Transverse colon (tissue), 4 donors: ENCODE measurements at regions not wholly inside any gene's neighbourhood (a gene's known extent, or its start where the extent isn't known, plus 50 kb on each side); places are given as distances from the start of the nearest gene placed in this dataset.

ENCODE experiments used
- DNase-seq: peaks from one replicate; pipeline ENCODE4 v3.0.0-alpha.2; 2019
- H3K27ac ChIP-seq, 4 donors: fragments of 200-600 bp; sonication (generic); 2 replicates each; pipeline ENCODE4 v1.5.1; 2016 to 2018; ENCODE audit warnings: inconsistent platforms in 4 of 4
- H3K27me3 ChIP-seq: fragments of 200-600 bp; sonication (generic); 2 replicates; pipeline ENCODE4 v1.5.1; 2017; ENCODE audit warnings: inconsistent platforms
- H3K36me3 ChIP-seq, 4 donors: fragments of 200-600 bp; sonication (generic); 2 replicates each; pipeline ENCODE4 v1.5.1; 2017 to 2019; ENCODE audit warnings: inconsistent platforms in 4 of 4
- H3K4me1 ChIP-seq, 4 donors: fragments of 200-600 bp; sonication (generic); 2 replicates each; pipeline ENCODE4 v1.5.1; 2017 to 2020; ENCODE audit warnings: inconsistent platforms in 4 of 4
- H3K4me3 ChIP-seq, 4 donors: fragments of 200-600 bp; sonication (generic); 1 replicate in 1 of 4; 2 replicates in 3 of 4; pipeline versions ENCODE4 v1.5.1 to v1.6.1; 2017 to 2019; ENCODE audit warnings: inconsistent platforms in 4 of 4
- H3K9me3 ChIP-seq, 2 donors: fragments of 200-600 bp; sonication (generic); 2 replicates each; pipeline ENCODE4 v1.5.1; 2017 to 2019; ENCODE audit warnings: inconsistent platforms in 2 of 2
- EP300 ChIP-seq: sonication (generic); formaldehyde crosslinking; IDR thresholded peaks from one replicate; pipeline ENCODE4 v1.6.1; 2017; ENCODE audit warnings: antibody characterized with exemption, low read depth
- POLR2A ChIP-seq: fragments of 450-650 bp; IDR thresholded peaks from one replicate; pipeline ENCODE4 v1.6.1; 2016; ENCODE audit warnings: antibody characterized with exemption, mild to moderate bottlenecking, moderate library complexity
- POLR2AphosphoS5 ChIP-seq, 3 donors: sonication (generic); formaldehyde crosslinking; IDR thresholded peaks; one replicate each; pipeline ENCODE4 v1.6.1; 2016; ENCODE audit warnings: antibody characterized with exemption in 3 of 3
- WGBS, 2 donors: methylation state at CpG; one replicate each; pipeline ENCODE4 v1.1.5; 2018; ENCODE audit warnings: low coverage in 1 of 2; 5-methylcytosine and 5-hydroxymethylcytosine counted together
- in situ Hi-C, 4 donors: fragments of 200-750 bp; cut with MboI; loops; one replicate each; pipeline versions ENCODE4 v1.15.0 to v1.15.1; 2017; ENCODE audit warnings: low sequenced_read_pairs in 3 of 4, low pct_ligation_motif_present in 1 of 4, low pct_unique_long_range_greater_than_20kb in 1 of 4
- intact Hi-C: fragments of 100-400 bp; cut with DNase I; formaldehyde crosslinking; loops from one replicate; pipeline ENCODE4 v1.15.1; 2023; ENCODE audit warnings: low total_unique reads
- TF ChIP-seq, protein P1 (sequence below), 5 experiments: fragments of 200-600 bp in 3 of 5; fragments of 450-650 bp in 2 of 5; sonication (generic) in 3 of 5; IDR thresholded peaks; 1 replicate in 2 of 5; 2 replicates in 3 of 5; pipeline ENCODE4 v1.5.1; 2016 to 2017; ENCODE audit warnings: antibody characterized with exemption in 5 of 5, inconsistent platforms in 3 of 5, mild to moderate bottlenecking in 2 of 5, moderate library complexity in 1 of 5

DNA sequence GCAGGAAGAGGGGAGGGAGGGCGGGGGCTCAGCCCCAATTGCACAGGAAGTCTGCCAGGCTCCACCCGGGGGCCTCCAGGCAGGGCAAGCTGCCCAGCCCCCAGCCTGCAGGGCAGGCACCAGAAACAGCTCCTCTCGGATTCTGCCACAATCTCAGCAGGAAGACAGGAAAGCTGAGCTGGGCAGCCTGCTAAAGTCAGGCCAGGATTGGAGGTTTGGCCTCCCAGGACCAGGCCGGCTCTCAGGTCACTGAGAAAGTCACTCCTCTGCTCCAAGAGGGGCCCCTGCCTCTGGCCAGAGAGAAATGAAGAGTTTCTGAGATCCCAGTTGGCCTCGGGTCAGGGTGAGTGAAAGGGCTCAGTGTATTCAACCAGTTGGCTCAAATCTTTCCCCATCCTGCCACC lies 54.6 kb upstream of the STXBP1 start:
- H3K4me1 ChIP-seq = peaks cover 42 to 73% (median 58%) of the 10 kb centered on the region in 4 donors
- 5 to 20% methylated on average over 1 to 5 of the region's 5 CpGs for WGBS, 2 donors
- TF ChIP-seq EP300 = no peak
- no peak for TF ChIP-seq POLR2A
- TF ChIP-seq, protein P1, sequence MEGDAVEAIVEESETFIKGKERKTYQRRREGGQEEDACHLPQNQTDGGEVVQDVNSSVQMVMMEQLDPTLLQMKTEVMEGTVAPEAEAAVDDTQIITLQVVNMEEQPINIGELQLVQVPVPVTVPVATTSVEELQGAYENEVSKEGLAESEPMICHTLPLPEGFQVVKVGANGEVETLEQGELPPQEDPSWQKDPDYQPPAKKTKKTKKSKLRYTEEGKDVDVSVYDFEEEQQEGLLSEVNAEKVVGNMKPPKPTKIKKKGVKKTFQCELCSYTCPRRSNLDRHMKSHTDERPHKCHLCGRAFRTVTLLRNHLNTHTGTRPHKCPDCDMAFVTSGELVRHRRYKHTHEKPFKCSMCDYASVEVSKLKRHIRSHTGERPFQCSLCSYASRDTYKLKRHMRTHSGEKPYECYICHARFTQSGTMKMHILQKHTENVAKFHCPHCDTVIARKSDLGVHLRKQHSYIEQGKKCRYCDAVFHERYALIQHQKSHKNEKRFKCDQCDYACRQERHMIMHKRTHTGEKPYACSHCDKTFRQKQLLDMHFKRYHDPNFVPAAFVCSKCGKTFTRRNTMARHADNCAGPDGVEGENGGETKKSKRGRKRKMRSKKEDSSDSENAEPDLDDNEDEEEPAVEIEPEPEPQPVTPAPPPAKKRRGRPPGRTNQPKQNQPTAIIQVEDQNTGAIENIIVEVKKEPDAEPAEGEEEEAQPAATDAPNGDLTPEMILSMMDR (IDR thresholded peaks at IDR 0.05) = no peak
- TF ChIP-seq POLR2AphosphoS5 (IDR thresholded peaks at IDR 0.05) = no peak
- intact Hi-C loops (no loop called here), in situ Hi-C loops (no loop called here)
- no peak for DNase-seq
- no peaks in the 10 kb centered on the region for H3K9me3 ChIP-seq
- no peaks in the 10 kb centered on the region for H3K27me3 ChIP-seq
- H3K4me3 ChIP-seq = no peak overlapping the region
- H3K27ac ChIP-seq = peak overlapping the region; percentile 67 to 86 (median 82)
- H3K36me3 ChIP-seq = no peaks in the 10 kb centered on the region

DNA sequence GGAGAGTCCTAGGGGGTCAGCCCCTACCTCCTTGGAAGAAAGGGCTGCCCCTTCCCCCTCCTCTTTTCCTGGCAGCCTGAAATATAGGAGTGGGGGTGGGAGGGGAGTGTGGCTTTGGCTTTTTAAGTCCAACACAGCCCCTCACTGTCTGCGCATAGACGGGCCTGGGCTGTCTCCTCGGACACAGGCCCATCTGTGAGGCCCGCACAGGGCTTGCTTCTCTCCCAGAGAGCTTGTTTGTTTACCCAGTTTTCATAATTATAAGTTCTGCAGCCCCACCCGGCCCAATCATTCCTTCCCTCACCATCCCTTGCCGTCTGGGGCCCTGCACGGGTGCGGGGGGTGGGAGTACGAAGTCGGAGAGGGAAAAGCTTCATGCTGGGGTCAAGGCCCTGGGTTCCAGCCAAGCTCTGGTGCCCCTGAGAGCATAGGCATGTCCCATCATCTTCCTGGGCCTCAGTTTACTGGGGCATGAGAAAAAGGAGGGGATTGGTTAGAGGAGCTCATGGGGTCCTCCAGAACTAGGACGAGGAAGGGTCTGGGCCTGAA lies 54.0 kb upstream of the STXBP1 start:
- H3K27ac ChIP-seq = peak overlapping the region; percentile 67 to 86 (median 82)
- no peaks in the 10 kb centered on the region for H3K27me3 ChIP-seq
- H3K36me3 ChIP-seq = no peaks in the 10 kb centered on the region
- 41% methylated on average over 11 of the region's 11 CpGs; no CpG with 5 or more reads in 1 of the 2 donors for WGBS, 2 donors
- peaks cover 48 to 79% (median 63%) of the 10 kb centered on the region in 4 donors for H3K4me1 ChIP-seq
- DNase-seq = no peak
- intact Hi-C loops = no loop called here
- TF ChIP-seq POLR2AphosphoS5 (IDR thresholded peaks at IDR 0.05) = no peak
- TF ChIP-seq POLR2A = no peak
- no peak for TF ChIP-seq EP300
- TF ChIP-seq, protein P1 (IDR thresholded peaks at IDR 0.05) = no peak
- no peaks in the 10 kb centered on the region for H3K9me3 ChIP-seq
- in situ Hi-C loops = no loop called here
- H3K4me3 ChIP-seq = no peak overlapping the region

DNA sequence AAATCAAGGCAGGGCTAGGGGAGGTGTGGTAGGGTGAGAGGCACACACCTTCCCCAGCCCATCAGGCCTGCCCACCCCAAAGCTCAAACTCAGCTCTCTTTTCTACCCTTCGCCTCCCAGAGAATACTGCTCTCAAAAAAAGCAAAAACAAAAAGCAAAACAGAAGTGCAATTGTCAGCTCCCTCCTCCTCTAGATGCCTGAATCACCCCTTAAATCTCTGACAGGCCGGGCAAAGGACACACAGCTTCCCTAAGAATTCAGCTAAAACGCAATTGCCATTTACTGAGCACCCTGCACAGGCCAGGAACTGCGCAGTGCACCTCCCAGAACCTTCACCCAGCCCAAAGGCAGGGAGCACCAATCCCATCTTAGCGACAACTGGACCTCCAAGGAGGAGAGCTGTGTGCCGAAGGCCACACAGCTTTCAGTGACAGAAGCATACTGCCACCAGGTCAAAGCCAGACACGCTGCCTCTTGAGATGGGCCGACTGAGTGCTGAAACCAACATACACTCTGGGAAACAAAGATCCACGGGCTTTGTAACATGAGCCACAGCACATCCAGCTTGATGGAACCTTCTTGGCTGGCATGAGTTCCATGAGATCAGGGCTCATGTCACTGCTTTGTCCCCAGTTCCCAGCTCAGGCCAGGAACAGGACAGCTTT lies 53.4 kb upstream of the STXBP1 start:
- H3K27ac ChIP-seq = peak overlapping the region; percentile 67 to 86 (median 82)
- no peak for DNase-seq
- intact Hi-C loops = no loop called here
- H3K4me3 ChIP-seq = no peak overlapping the region
- no peaks in the 10 kb centered on the region for H3K9me3 ChIP-seq
- peaks cover 54 to 81% (median 70%) of the 10 kb centered on the region in 4 donors for H3K4me1 ChIP-seq
- TF ChIP-seq, protein P1 (IDR thresholded peaks at IDR 0.05) = no peak
- TF ChIP-seq EP300 (no peak), POLR2AphosphoS5 (IDR thresholded peaks at IDR 0.05) (no peak)
- WGBS, 2 donors = 50 to 71% methylated on average over 2 to 9 of the region's 9 CpGs
- H3K36me3 ChIP-seq = no peaks in the 10 kb centered on the region
- in situ Hi-C loops = no loop called here
- H3K27me3 ChIP-seq = no peaks in the 10 kb centered on the region

DNA sequence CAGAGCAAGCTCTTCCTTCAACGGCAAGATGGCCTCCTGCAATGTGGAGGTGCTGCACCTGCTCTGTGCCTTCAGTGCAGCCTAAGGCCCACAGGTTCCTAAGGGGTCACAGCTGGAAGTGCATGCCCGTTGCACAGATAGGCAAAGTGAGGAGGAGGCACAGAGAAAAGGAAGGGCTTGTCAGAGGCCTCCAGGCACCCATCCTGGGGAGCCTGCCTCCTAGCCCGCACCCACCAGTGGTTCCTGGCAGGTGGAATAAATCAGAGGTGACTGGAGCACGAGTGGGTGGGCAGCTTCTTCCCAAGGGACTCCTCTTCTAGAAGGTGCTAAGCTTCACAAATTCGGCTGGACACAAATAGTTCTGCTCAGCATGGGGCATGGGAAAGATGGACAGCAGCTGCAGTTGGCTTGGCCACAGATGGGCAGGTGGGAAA lies 52.8 kb upstream of the STXBP1 start:
- peaks cover 56 to 77% (median 73%) of the 10 kb centered on the region in 4 donors for H3K4me1 ChIP-seq
- in situ Hi-C loops (no loop called here), intact Hi-C loops (no loop called here)
- H3K36me3 ChIP-seq = no peaks in the 10 kb centered on the region
- no peaks in the 10 kb centered on the region for H3K27me3 ChIP-seq
- DNase-seq = no peak
- peak overlapping the region; percentile 67 to 86 (median 82) for H3K27ac ChIP-seq
- 80% methylated on average over 5 of the region's 5 CpGs; no CpG with 5 or more reads in 1 of the 2 donors for WGBS, 2 donors
- TF ChIP-seq POLR2AphosphoS5 (IDR thresholded peaks at IDR 0.05) (no peak), POLR2A (no peak), EP300 (no peak)
- TF ChIP-seq, protein P1 (IDR thresholded peaks at IDR 0.05) = no peak
- no peaks in the 10 kb centered on the region for H3K9me3 ChIP-seq
- no peak overlapping the region for H3K4me3 ChIP-seq
